ENCODE measurements at regions not wholly inside any gene's neighbourhood (a gene's known extent, or its start where the extent isn't known, plus 50 kb on each side); places are given as distances from the start of the nearest gene placed in this dataset.

- H3K4ac ChIP-seq (ENCODE audit: low read depth, low read length) = no peak overlapping the region
- H2BK120ac ChIP-seq (ENCODE audit: low read depth, low read length, poor library complexity, severe bottlenecking) = no peak overlapping the region
- Mint-ChIP-seq H3K27me3 (ENCODE audit: low read depth) (no peaks in the 10 kb centered on the region), H3K4me3 (no peak overlapping the region), H3K27ac (no peak overlapping the region), H3K9me3 (peaks cover 5 to 7% of the 10 kb centered on the region in 2 experiments; a peak in 4 of 5 replicates), H3K36me3 (ENCODE audit: insufficient read depth in 1 of 3, low read depth in 3 of 3) (peaks cover 0 to 5% (median 0%) of the 10 kb centered on the region in 3 experiments; a peak in 2 of 7 replicates), H3K4me1 (peaks cover 0 to 2% of the 10 kb centered on the region in 2 experiments; a peak in 2 of 4 replicates)
- no peaks in the 10 kb centered on the region for H3K27me3 ChIP-seq (ENCODE audit: insufficient read depth, low read length)
- peak; percentile 10 for DNase-seq
- H4K20me1 ChIP-seq (ENCODE audit: control insufficient read depth, insufficient read depth, insufficient read length) = no peaks in the 10 kb centered on the region
- H2AFZ ChIP-seq (ENCODE audit: low read length) = no peak overlapping the region
- no CpG with 5 or more reads among the region's 2 CpGs for WGBS (ENCODE audit: extremely low coverage, insufficient read length, low lambda C conversion rate)
- H2BK5ac ChIP-seq (ENCODE audit: insufficient read length, low read length) = no peak overlapping the region
- H3K23ac ChIP-seq (ENCODE audit: insufficient read length, low read depth, low read length) = no peak overlapping the region
- no peak overlapping the region for H3T11ph ChIP-seq (ENCODE audit: low read length)
- no peak for TF ChIP-seq CTCF (conservative IDR thresholded peaks at IDR 0.05)
- no peak overlapping the region for H4K91ac ChIP-seq (ENCODE audit: insufficient read length, low read depth, low read length)
- H3K23me2 ChIP-seq (ENCODE audit: insufficient read length, low read depth, low read length, poor library complexity, severe bottlenecking) = no peaks in the 10 kb centered on the region
- H3K56ac ChIP-seq (ENCODE audit: insufficient read length, low read depth, low read length) = no peak overlapping the region
- no peaks in the 10 kb centered on the region for H3K9me3 ChIP-seq (ENCODE audit: control insufficient read depth, low read depth, low read length)
- no peak overlapping the region for H3K14ac ChIP-seq (ENCODE audit: insufficient read depth, low read length)
- no peak overlapping the region for H3K18ac ChIP-seq (ENCODE audit: insufficient read length, low read depth, low read length)
- H4K5ac ChIP-seq (ENCODE audit: insufficient read length, low read depth, low read length) = no peak overlapping the region
- no peak overlapping the region for H2BK12ac ChIP-seq (ENCODE audit: insufficient read length, low read depth, low read length)
- H2BK15ac ChIP-seq (ENCODE audit: low read depth, low read length) = no peak overlapping the region
- H3K4me1 ChIP-seq (ENCODE audit: insufficient read depth, low read length) = no peaks in the 10 kb centered on the region
- H3K79me2 ChIP-seq (ENCODE audit: insufficient read depth, low read length) = no peaks in the 10 kb centered on the region
- H2AK5ac ChIP-seq (ENCODE audit: insufficient read length, low read length) = no peak overlapping the region
- H3K4me2 ChIP-seq (ENCODE audit: insufficient read depth, insufficient read length, low read length) = no peak overlapping the region
- H2BK20ac ChIP-seq (ENCODE audit: low read depth, low read length, poor library complexity, severe bottlenecking) = no peak overlapping the region
- no peak overlapping the region for H3K9ac ChIP-seq (ENCODE audit: extremely low read depth, insufficient read length, low read length)
- H3K27ac ChIP-seq (ENCODE audit: insufficient read length, low read depth, low read length) = no peak overlapping the region
- no peaks in the 10 kb centered on the region for H3K79me1 ChIP-seq (ENCODE audit: insufficient read depth, low read depth, low read length, poor library complexity, severe bottlenecking)
- no peak overlapping the region for H4K8ac ChIP-seq (replicated peaks; ENCODE audit: insufficient read length, low read depth, low read length)
Observed at GRCh38 chr2:78061301-78061700, 539.1 kb upstream of the LRRTM4 start.

Measured in H9 (cell line).